Keratinocyte (primary cell): ENCODE measurements at regions not wholly inside any gene's neighbourhood (a gene's known extent, or its start where the extent isn't known, plus 50 kb on each side); places are given as distances from the start of the nearest gene placed in this dataset.

Experiments used
- CTCF ChIP-seq, 3 experiments: IDR thresholded peaks in 1 of 3; conservative IDR thresholded peaks in 1 of 3; optimal IDR thresholded peaks in 1 of 3; 2 replicates in 2 of 3; 3 replicates in 1 of 3; pipeline versions ENCODE3 to v1.5.1; 2011; ENCODE audit warnings: low read length in 3 of 3, mild to moderate bottlenecking in 3 of 3, moderate library complexity in 2 of 3, control low read depth in 1 of 3, inconsistent platforms in 1 of 3; ENCODE audit not compliant: insufficient read depth in 2 of 3; ENCODE audit errors: extremely low read depth in 1 of 3
- EZH2 ChIP-seq: IDR thresholded peaks from one replicate; pipeline ENCODE4 v1.6.1; 2012; ENCODE audit warnings: inconsistent platforms, mild to moderate bottlenecking, low read length, moderate library complexity

GRCh38 chr4:84258905-84259830, 239.9 kb downstream of the NKX6-1 start:
- TF ChIP-seq CTCF (optimal IDR thresholded peaks at IDR 0.05 in 1 of 3, IDR thresholded peaks at IDR 0.05 in 1 of 3, conservative IDR thresholded peaks at IDR 0.05 in 1 of 3; ENCODE audit: extremely low read depth in 1 of 3, insufficient read depth in 2 of 3, low read length in 3 of 3) (peak; percentile 66 to 78 (median 73)), EZH2 (no peak)
